GM23338 (cell line): ENCODE measurements at regions not wholly inside any gene's neighbourhood (a gene's known extent, or its start where the extent isn't known, plus 50 kb on each side); places are given as distances from the start of the nearest gene placed in this dataset.

Source experiments
- ATAC-seq: fragments of 200-7000 bp; cut with Tn5 transposase; 3 replicates; pipeline ENCODE4 v1.9.1; 2020
- DNase-seq: peaks from one replicate; pipeline ENCODE4 v3.0.0-alpha.2; 2015; ENCODE audit warnings: low spot score
- H2AFZ ChIP-seq: fragments of 200-600 bp; sonication (generic); 2 replicates; pipeline ENCODE4 v1.8.0; 2016; ENCODE audit warnings: antibody characterized with exemption, mild to moderate bottlenecking, moderate library complexity
- H3F3A ChIP-seq: fragments of 200-600 bp; sonication (generic); replicated peaks from 2 replicates; pipeline ENCODE4 v1.8.0; 2017; ENCODE audit warnings: antibody characterized with exemption, mixed run types, low read depth
- H3K27ac ChIP-seq: fragments of 200-600 bp; sonication (generic); 2 replicates; pipeline ENCODE4 v1.6.1; 2016; ENCODE audit warnings: low read depth
- H3K27me3 ChIP-seq: fragments of 200-600 bp; sonication (generic); 2 replicates; pipeline ENCODE4 v1.8.0; 2016; ENCODE audit warnings: mild to moderate bottlenecking, mixed run types, moderate library complexity; ENCODE audit not compliant: insufficient read depth
- H3K36me3 ChIP-seq: fragments of 200-600 bp; sonication (generic); 2 replicates; pipeline ENCODE4 v1.8.0; 2016; ENCODE audit warnings: mild to moderate bottlenecking; ENCODE audit not compliant: insufficient read depth
- H3K4me1 ChIP-seq: fragments of 200-600 bp; sonication (generic); 2 replicates; pipeline ENCODE4 v1.8.0; 2016; ENCODE audit warnings: mild to moderate bottlenecking, moderate library complexity; ENCODE audit not compliant: insufficient read depth
- H3K4me2 ChIP-seq: fragments of 200-600 bp; sonication (generic); 2 replicates; pipeline ENCODE4 v1.7.1; 2017; ENCODE audit warnings: mixed run types
- H3K4me3 ChIP-seq: fragments of 200-600 bp; sonication (generic); 2 replicates; pipeline ENCODE4 v1.6.1; 2016; ENCODE audit warnings: mixed run types
- H3K79me2 ChIP-seq: fragments of 200-600 bp; sonication (generic); replicated peaks from 2 replicates; pipeline ENCODE4 v1.8.0; 2017; ENCODE audit warnings: mild to moderate bottlenecking; ENCODE audit not compliant: insufficient read depth
- H3K9me2 ChIP-seq: fragments of 200-600 bp; sonication (generic); 2 replicates; pipeline ENCODE4 v1.8.0; 2017; ENCODE audit not compliant: insufficient read depth
- H4K20me1 ChIP-seq: fragments of 200-600 bp; sonication (generic); replicated peaks from 2 replicates; pipeline ENCODE4 v1.8.0; 2017; ENCODE audit warnings: mild to moderate bottlenecking; ENCODE audit not compliant: insufficient read depth
- H3K27ac Mint-ChIP-seq: 2 replicates; pipeline ENCODE4 v1.8.0; 2020; ENCODE audit warnings: inconsistent platforms, mild to moderate bottlenecking, moderate library complexity, mixed read lengths
- H3K27me3 Mint-ChIP-seq: 3 replicates; pipeline ENCODE4 v1.8.0; 2022; ENCODE audit warnings: low read depth, mild to moderate bottlenecking, moderate library complexity, mixed read lengths, inconsistent platforms; ENCODE audit not compliant: insufficient read depth, poor library complexity
- H3K36me3 Mint-ChIP-seq: 3 replicates; pipeline ENCODE4 v1.8.0; 2021; ENCODE audit warnings: low read depth, mild to moderate bottlenecking, inconsistent platforms, moderate library complexity, mixed read lengths
- H3K4me1 Mint-ChIP-seq: 3 replicates; pipeline ENCODE4 v1.8.0; 2020; ENCODE audit warnings: mild to moderate bottlenecking, inconsistent platforms, mixed read lengths
- H3K4me3 Mint-ChIP-seq: 3 replicates; pipeline ENCODE4 v1.8.0; 2021; ENCODE audit warnings: moderate library complexity, mild to moderate bottlenecking, inconsistent platforms, mixed read lengths
- H3K9me3 Mint-ChIP-seq: 3 replicates; pipeline ENCODE4 v1.8.0; 2020; ENCODE audit warnings: moderate library complexity, mild to moderate bottlenecking, inconsistent platforms, mixed read lengths
- CREB1 ChIP-seq: fragments of 250-450 bp; sonication (Bioruptor Pico); IDR thresholded peaks from 2 replicates; pipeline ENCODE4 v1.5.0; 2020; ENCODE audit warnings: low read depth, mild to moderate bottlenecking, moderate library complexity
- REST ChIP-seq: IDR thresholded peaks from one replicate; pipeline ENCODE4 v1.6.1; 2018; ENCODE audit warnings: antibody characterized with exemption; ENCODE audit not compliant: unreplicated experiment
- ZNF114 ChIP-seq: fragments of 250-450 bp; sonication (Bioruptor Pico); IDR thresholded peaks from 2 replicates; pipeline ENCODE4 v1.5.0; 2020; ENCODE audit warnings: mild to moderate bottlenecking, moderate library complexity
- TF ChIP-seq, protein P1 (sequence below): fragments of 250-450 bp; sonication (Bioruptor Pico); IDR thresholded peaks from 2 replicates; pipeline ENCODE4 v1.5.0; 2020; ENCODE audit warnings: mild to moderate bottlenecking, moderate library complexity
- TF ChIP-seq, protein P2 (sequence below): IDR thresholded peaks from 2 replicates; pipeline ENCODE4 v1.6.1; 2016; ENCODE audit warnings: antibody characterized with exemption

GRCh38 chr14:99029916-99030305, 242.1 kb downstream of the BCL11B start:
- no peak overlapping the region for H3K4me3 ChIP-seq
- DNase-seq = no peak

More at GRCh38 chr14:99029916-99030305, 242.1 kb downstream of the BCL11B start:
- Mint-ChIP-seq H3K27ac (no peak overlapping the region), H3K9me3 (peaks cover 18% of the 10 kb centered on the region), H3K4me1 (peaks cover 5% of the 10 kb centered on the region), H3K27me3 (peaks cover 11% of the 10 kb centered on the region), H3K36me3 (peaks cover 7% of the 10 kb centered on the region), H3K4me3 (no peak overlapping the region)
- no peaks in the 10 kb centered on the region for H3K27me3 ChIP-seq
- H3K79me2 ChIP-seq = no peaks in the 10 kb centered on the region
- no peaks in the 10 kb centered on the region for H3K36me3 ChIP-seq
- H3K27ac ChIP-seq = no peak overlapping the region
- peaks cover 7% of the 10 kb centered on the region; the same call in 1 of the 2 replicates for H3K9me2 ChIP-seq
- H4K20me1 ChIP-seq = no peaks in the 10 kb centered on the region
- H3K4me2 ChIP-seq = no peak overlapping the region
- TF ChIP-seq REST = no peak
- no peak for TF ChIP-seq CREB1 (CRISPR knock-in tag)
- TF ChIP-seq, protein P1, sequence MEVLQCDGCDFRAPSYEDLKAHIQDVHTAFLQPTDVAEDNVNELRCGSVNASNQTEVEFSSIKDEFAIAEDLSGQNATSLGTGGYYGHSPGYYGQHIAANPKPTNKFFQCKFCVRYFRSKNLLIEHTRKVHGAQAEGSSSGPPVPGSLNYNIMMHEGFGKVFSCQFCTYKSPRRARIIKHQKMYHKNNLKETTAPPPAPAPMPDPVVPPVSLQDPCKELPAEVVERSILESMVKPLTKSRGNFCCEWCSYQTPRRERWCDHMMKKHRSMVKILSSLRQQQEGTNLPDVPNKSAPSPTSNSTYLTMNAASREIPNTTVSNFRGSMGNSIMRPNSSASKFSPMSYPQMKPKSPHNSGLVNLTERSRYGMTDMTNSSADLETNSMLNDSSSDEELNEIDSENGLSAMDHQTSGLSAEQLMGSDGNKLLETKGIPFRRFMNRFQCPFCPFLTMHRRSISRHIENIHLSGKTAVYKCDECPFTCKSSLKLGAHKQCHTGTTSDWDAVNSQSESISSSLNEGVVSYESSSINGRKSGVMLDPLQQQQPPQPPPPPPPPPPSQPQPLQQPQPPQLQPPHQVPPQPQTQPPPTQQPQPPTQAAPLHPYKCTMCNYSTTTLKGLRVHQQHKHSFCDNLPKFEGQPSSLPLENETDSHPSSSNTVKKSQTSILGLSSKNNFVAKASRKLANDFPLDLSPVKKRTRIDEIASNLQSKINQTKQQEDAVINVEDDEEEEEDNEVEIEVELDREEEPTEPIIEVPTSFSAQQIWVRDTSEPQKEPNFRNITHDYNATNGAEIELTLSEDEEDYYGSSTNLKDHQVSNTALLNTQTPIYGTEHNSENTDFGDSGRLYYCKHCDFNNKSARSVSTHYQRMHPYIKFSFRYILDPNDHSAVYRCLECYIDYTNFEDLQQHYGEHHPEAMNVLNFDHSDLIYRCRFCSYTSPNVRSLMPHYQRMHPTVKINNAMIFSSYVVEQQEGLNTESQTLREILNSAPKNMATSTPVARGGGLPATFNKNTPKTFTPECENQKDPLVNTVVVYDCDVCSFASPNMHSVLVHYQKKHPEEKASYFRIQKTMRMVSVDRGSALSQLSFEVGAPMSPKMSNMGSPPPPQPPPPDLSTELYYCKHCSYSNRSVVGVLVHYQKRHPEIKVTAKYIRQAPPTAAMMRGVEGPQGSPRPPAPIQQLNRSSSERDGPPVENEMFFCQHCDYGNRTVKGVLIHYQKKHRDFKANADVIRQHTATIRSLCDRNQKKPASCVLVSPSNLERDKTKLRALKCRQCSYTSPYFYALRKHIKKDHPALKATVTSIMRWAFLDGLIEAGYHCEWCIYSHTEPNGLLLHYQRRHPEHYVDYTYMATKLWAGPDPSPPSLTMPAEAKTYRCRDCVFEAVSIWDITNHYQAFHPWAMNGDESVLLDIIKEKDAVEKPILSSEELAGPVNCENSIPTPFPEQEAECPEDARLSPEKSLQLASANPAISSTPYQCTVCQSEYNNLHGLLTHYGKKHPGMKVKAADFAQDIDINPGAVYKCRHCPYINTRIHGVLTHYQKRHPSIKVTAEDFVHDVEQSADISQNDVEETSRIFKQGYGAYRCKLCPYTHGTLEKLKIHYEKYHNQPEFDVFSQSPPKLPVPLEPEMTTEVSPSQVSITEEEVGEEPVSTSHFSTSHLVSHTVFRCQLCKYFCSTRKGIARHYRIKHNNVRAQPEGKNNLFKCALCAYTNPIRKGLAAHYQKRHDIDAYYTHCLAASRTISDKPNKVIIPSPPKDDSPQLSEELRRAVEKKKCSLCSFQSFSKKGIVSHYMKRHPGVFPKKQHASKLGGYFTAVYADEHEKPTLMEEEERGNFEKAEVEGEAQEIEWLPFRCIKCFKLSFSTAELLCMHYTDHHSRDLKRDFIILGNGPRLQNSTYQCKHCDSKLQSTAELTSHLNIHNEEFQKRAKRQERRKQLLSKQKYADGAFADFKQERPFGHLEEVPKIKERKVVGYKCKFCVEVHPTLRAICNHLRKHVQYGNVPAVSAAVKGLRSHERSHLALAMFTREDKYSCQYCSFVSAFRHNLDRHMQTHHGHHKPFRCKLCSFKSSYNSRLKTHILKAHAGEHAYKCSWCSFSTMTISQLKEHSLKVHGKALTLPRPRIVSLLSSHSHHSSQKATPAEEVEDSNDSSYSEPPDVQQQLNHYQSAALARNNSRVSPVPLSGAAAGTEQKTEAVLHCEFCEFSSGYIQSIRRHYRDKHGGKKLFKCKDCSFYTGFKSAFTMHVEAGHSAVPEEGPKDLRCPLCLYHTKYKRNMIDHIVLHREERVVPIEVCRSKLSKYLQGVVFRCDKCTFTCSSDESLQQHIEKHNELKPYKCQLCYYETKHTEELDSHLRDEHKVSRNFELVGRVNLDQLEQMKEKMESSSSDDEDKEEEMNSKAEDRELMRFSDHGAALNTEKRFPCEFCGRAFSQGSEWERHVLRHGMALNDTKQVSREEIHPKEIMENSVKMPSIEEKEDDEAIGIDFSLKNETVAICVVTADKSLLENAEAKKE (CRISPR knock-in tag) = no peak
- TF ChIP-seq ZNF114 (CRISPR knock-in tag) = no peak
- TF ChIP-seq, protein P2, sequence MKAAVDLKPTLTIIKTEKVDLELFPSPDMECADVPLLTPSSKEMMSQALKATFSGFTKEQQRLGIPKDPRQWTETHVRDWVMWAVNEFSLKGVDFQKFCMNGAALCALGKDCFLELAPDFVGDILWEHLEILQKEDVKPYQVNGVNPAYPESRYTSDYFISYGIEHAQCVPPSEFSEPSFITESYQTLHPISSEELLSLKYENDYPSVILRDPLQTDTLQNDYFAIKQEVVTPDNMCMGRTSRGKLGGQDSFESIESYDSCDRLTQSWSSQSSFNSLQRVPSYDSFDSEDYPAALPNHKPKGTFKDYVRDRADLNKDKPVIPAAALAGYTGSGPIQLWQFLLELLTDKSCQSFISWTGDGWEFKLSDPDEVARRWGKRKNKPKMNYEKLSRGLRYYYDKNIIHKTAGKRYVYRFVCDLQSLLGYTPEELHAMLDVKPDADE = no peak
- H3F3A ChIP-seq = no peaks in the 10 kb centered on the region
- ATAC-seq = no peak
- H2AFZ ChIP-seq = no peak overlapping the region
- H3K4me1 ChIP-seq = no peaks in the 10 kb centered on the region
